WERI-Rb-1 (cell line): ENCODE measurements at regions not wholly inside any gene's neighbourhood (a gene's known extent, or its start where the extent isn't known, plus 50 kb on each side); places are given as distances from the start of the nearest gene placed in this dataset.
"Not testable (repeated sequence)": the region's sequence is repeated elsewhere in the genome, so short reads cannot be mapped to it uniquely, and the experiment has no call there.

ENCODE experiments used
- DNase-seq: peaks from one replicate; pipeline ENCODE4 v3.0.0-alpha.2; 2020
- H3K27ac ChIP-seq: fragments of 250-450 bp; sonication (Bioruptor Pico); 2 replicates; pipeline ENCODE4 v1.5.1; 2020; ENCODE audit warnings: mild to moderate bottlenecking, moderate library complexity
- H3K27me3 ChIP-seq: fragments of 250-450 bp; sonication (Bioruptor Pico); 2 replicates; pipeline ENCODE4 v1.5.1; 2021; ENCODE audit warnings: mild to moderate bottlenecking, low read depth, moderate library complexity; ENCODE audit not compliant: insufficient read depth, severe bottlenecking
- H3K36me3 ChIP-seq: fragments of 250-450 bp; sonication (Bioruptor Pico); 2 replicates; pipeline ENCODE4 v1.5.1; 2020; ENCODE audit warnings: mild to moderate bottlenecking, moderate library complexity
- H3K4me3 ChIP-seq: 2 replicates; pipeline ENCODE4 v1.5.1; 2011; ENCODE audit warnings: low read depth, mild to moderate bottlenecking, control low read depth, low read length
- H3K9me3 ChIP-seq: fragments of 250-450 bp; sonication (Bioruptor Pico); 2 replicates; pipeline ENCODE4 v1.5.1; 2021; ENCODE audit warnings: mild to moderate bottlenecking, moderate library complexity; ENCODE audit not compliant: severe bottlenecking
- CTCF ChIP-seq: IDR thresholded peaks from 2 replicates; pipeline ENCODE4 v1.5.1; 2011; ENCODE audit warnings: low read depth, mild to moderate bottlenecking, control low read depth, inconsistent platforms, low read length

GRCh38 chr2:130264901-130265320 lies 66.7 kb upstream of the TUBA3E start:
- not testable (repeated sequence) for H3K27ac ChIP-seq, H3K4me3 ChIP-seq, H3K9me3 ChIP-seq, H3K27me3 ChIP-seq, DNase-seq, H3K36me3 ChIP-seq

- no peaks in the 10 kb centered on the region for H3K27me3 ChIP-seq
- H3K4me3 ChIP-seq, result no peak overlapping the region
- TF ChIP-seq CTCF, result no peak
These were observed 66.3 kb upstream of the TUBA3E start for GRCh38 chr2:130264501-130264900.

GRCh38 chr2:130264046-130264445 lies 65.8 kb upstream of the TUBA3E start:
- no peaks in the 10 kb centered on the region for H3K27me3 ChIP-seq
- no peak overlapping the region for H3K4me3 ChIP-seq
- H3K36me3 ChIP-seq, result no peaks in the 10 kb centered on the region
- no peaks in the 10 kb centered on the region for H3K9me3 ChIP-seq
- no peak for TF ChIP-seq CTCF
- no peak for DNase-seq
- H3K27ac ChIP-seq, result no peak overlapping the region

More at GRCh38 chr2:130264501-130264900, 66.3 kb upstream of the TUBA3E start:
- Histone ChIP-seq H3K36me3 (no peaks in the 10 kb centered on the region), H3K9me3 (no peaks in the 10 kb centered on the region), H3K27ac (no peak overlapping the region)
- no peak for DNase-seq

- no peaks in the 10 kb centered on the region for H3K36me3 ChIP-seq
- DNase-seq, result no peak
- H3K27me3 ChIP-seq, result no peaks in the 10 kb centered on the region
- H3K27ac ChIP-seq, result no peak overlapping the region
- H3K9me3 ChIP-seq, result no peaks in the 10 kb centered on the region
- H3K4me3 ChIP-seq, result no peak overlapping the region
- TF ChIP-seq CTCF, result no peak
These were observed 65.4 kb upstream of the TUBA3E start for GRCh38 chr2:130263606-130264005.

DNA sequence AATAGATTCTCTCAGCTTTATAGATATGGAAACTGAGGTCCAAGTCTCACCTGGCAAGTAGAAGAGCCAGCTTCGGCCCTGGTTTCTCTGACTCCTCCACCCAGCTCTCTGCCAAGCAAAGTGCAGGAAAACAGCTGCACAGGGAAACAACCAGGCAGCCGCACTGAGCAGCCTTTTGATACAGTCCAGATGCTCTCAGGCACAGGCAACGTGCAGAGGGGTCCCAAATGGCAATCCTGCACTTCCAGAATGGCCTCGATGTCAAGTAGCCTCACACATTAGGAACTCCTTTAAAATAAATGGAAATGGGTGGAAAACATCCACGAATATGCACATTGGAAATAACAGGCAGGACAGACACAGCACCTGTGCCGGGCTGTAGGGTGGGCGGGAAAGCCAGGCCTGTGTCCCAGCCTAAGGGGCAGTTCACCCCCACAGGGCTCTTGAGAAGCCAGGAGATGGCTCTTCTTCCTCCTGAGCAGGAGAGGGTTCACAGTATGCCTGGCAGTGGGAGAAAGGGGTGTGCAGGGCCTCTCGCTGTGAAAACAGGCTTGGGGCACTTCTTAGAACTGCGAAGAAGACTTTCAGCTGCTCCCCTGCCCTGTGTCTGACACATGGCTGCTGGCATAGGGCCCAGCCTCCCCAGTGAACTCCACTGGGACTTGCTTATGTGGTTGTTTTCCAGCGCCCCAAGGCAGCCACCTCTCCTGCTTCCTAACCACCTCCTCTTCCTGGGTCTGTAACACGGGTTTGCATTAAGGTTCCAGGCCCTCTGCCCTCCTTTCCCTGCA lies 63.9 kb upstream of the TUBA3E start:
- no peak for TF ChIP-seq CTCF
- Histone ChIP-seq H3K27me3 (no peaks in the 10 kb centered on the region), H3K36me3 (no peaks in the 10 kb centered on the region), H3K4me3 (no peak overlapping the region), H3K9me3 (no peaks in the 10 kb centered on the region), H3K27ac (no peak overlapping the region)
- no peak for DNase-seq

GRCh38 chr2:130261099-130261498 lies 62.9 kb upstream of the TUBA3E start:
- no peaks in the 10 kb centered on the region for H3K9me3 ChIP-seq
- H3K27me3 ChIP-seq, result no peaks in the 10 kb centered on the region
- no peak overlapping the region for H3K27ac ChIP-seq
- H3K36me3 ChIP-seq, result no peaks in the 10 kb centered on the region
- no peak for TF ChIP-seq CTCF
- DNase-seq, result no peak
- no peak overlapping the region for H3K4me3 ChIP-seq
